GM12878 (cell line): ENCODE measurements at regions not wholly inside any gene's neighbourhood (a gene's known extent, or its start where the extent isn't known, plus 50 kb on each side); places are given as distances from the start of the nearest gene placed in this dataset.

Experiments used
- ATAC-seq: fragments of 200-7000 bp; cut with Tn5 transposase; 3 replicates; pipeline ENCODE4 v1.9.1; 2020; ENCODE audit warnings: mild to moderate bottlenecking, moderate library complexity
- BruUV-seq: library from RNA; stranded (reverse); fragments of 400-500 nt; replicated peaks from 2 replicates; lab custom pipeline; 2021; lab: Mats Ljungman, UMichigan
- CTCF ChIA-PET: fragments of 300-600 bp; sonication (Branson Sonifier 250); formaldehyde crosslinking; extraction: SDS; loops from one replicate; lab custom pipeline; 2021; ENCODE audit warnings: inconsistent platforms; lab: Yijun Ruan, JAX
- POLR2A ChIA-PET: fragments of 350-600 bp; formaldehyde crosslinking; extraction: SDS; loops from one replicate; lab custom pipeline; 2021; ENCODE audit warnings: inconsistent platforms; lab: Charles Lee
- RAD21 ChIA-PET: fragments of 300-600 bp; sonication (Branson Sonifier 250); formaldehyde crosslinking; loops from one replicate; lab custom pipeline; 2023; ENCODE audit warnings: antibody characterized with exemption; ENCODE audit not compliant: unreplicated experiment; lab: Charles Lee
- SMC1A ChIA-PET: fragments of 300-600 bp; sonication (Branson Sonifier 250); formaldehyde crosslinking; loops from one replicate; lab custom pipeline; 2023; ENCODE audit not compliant: unreplicated experiment, uncharacterized antibody; lab: Charles Lee
- DNase-seq: peaks from one replicate; pipeline ENCODE4 v3.0.0-alpha.2; 2011; ENCODE audit warnings: low read depth, low spot score
- FAIRE-seq: peaks from 3 replicates; lab custom pipeline; 2011; peaks lifted over from hg19 to GRCh38; lab: Jason Lieb, UNC
- H2AFZ ChIP-seq: 2 replicates; pipeline ENCODE4 v1.6.0; 2011; ENCODE audit warnings: low read depth, low read length, control low read depth; ENCODE audit not compliant: control insufficient read depth
- H3K27ac ChIP-seq: 2 replicates; pipeline ENCODE4 v1.5.1; 2011; ENCODE audit warnings: control low read depth; ENCODE audit not compliant: control insufficient read depth, insufficient read depth
- H3K27me3 ChIP-seq, 2 experiments: replicated peaks in 1 of 2; 2 replicates each; pipeline versions ENCODE4 v1.6.0 to v1.6.1; 2011; ENCODE audit warnings: low read length in 1 of 2; ENCODE audit not compliant: control insufficient read depth in 2 of 2, insufficient read depth in 2 of 2
- H3K36me3 ChIP-seq, 2 experiments: 2 replicates each; pipeline ENCODE4 v1.5.1; 2011; ENCODE audit warnings: low read length in 1 of 2; ENCODE audit not compliant: control insufficient read depth in 2 of 2, insufficient read depth in 2 of 2
- H3K4me1 ChIP-seq: 2 replicates; pipeline ENCODE4 v1.6.1; 2011; ENCODE audit warnings: mild to moderate bottlenecking, low read length, moderate library complexity, mixed read lengths; ENCODE audit not compliant: control insufficient read depth, insufficient read depth
- H3K4me2 ChIP-seq: 2 replicates; pipeline ENCODE4 v1.6.0; 2011; ENCODE audit warnings: control low read depth; ENCODE audit not compliant: control insufficient read depth, insufficient read depth
- H3K4me3 ChIP-seq: fragments of 200-600 bp; sonication (generic); 2 replicates; pipeline ENCODE4 v1.5.1; 2016
- H3K79me2 ChIP-seq: 2 replicates; pipeline ENCODE4 v1.6.0; 2011; ENCODE audit warnings: low read length; ENCODE audit not compliant: control insufficient read depth, insufficient read depth
- H3K9ac ChIP-seq: 2 replicates; pipeline ENCODE4 v1.8.0; 2011; ENCODE audit warnings: low read length, control low read depth, mixed read lengths; ENCODE audit not compliant: control insufficient read depth, insufficient read depth
- H3K9me3 ChIP-seq: replicated peaks from 3 replicates; pipeline ENCODE4 v1.5.1; 2011; ENCODE audit warnings: mild to moderate bottlenecking, low read length; ENCODE audit not compliant: control insufficient read depth, insufficient read depth
- H4K20me1 ChIP-seq: 2 replicates; pipeline ENCODE4 v1.6.0; 2011; ENCODE audit not compliant: control insufficient read depth, insufficient read depth
- CBFB ChIP-seq: IDR thresholded peaks from 2 replicates; pipeline ENCODE4 v1.6.1; 2016; ENCODE audit warnings: antibody characterized with exemption, low read depth
- ESRRA ChIP-seq: IDR thresholded peaks from 2 replicates; pipeline ENCODE4 v1.6.1; 2012; ENCODE audit warnings: mild to moderate bottlenecking, low read length, improper control_type of control experiment
- ETV6 ChIP-seq, 2 experiments: fragments of 450-650 bp in 1 of 2; IDR thresholded peaks in 1 of 2; conservative IDR thresholded peaks in 1 of 2; 2 replicates each; pipeline ENCODE4 v1.6.1; 2014; ENCODE audit warnings: antibody characterized with exemption in 1 of 2, borderline replicate concordance in 1 of 2, low read depth in 1 of 2, mild to moderate bottlenecking in 1 of 2, moderate library complexity in 1 of 2
- NRF1 ChIP-seq: conservative IDR thresholded peaks from 2 replicates; pipeline ENCODE4 v1.6.1; 2011; ENCODE audit warnings: mild to moderate bottlenecking, low read depth, low read length, improper control_type of control experiment
- POLR2A ChIP-seq: IDR thresholded peaks from 2 replicates; pipeline ENCODE4 v1.6.1; 2011; ENCODE audit warnings: low read depth, mild to moderate bottlenecking, low read length
- RAD51 ChIP-seq: fragments of 450-650 bp; IDR thresholded peaks from 2 replicates; pipeline ENCODE4 v1.6.1; 2016; ENCODE audit warnings: moderate library complexity, mild to moderate bottlenecking, inconsistent platforms
- TCF3 ChIP-seq: IDR thresholded peaks from 2 replicates; pipeline ENCODE4 v1.6.1; 2012; ENCODE audit warnings: low read depth, mild to moderate bottlenecking, low read length, borderline replicate concordance; ENCODE audit not compliant: insufficient read depth
- WRNIP1 ChIP-seq: IDR thresholded peaks from 2 replicates; pipeline ENCODE4 v1.6.1; 2011; ENCODE audit warnings: low read depth, low read length, improper control_type of control experiment, borderline replicate concordance
- YBX1 ChIP-seq: fragments of 450-650 bp; IDR thresholded peaks from 2 replicates; pipeline ENCODE4 v1.6.1; 2016; ENCODE audit warnings: antibody characterized with exemption
- ZBED1 ChIP-seq: IDR thresholded peaks from 2 replicates; pipeline ENCODE4 v1.6.1; 2016; ENCODE audit warnings: borderline replicate concordance
- WGBS: methylation state at CpG from one replicate; pipeline ENCODE4 v1.1.6; 2016; ENCODE audit warnings: low lambda C conversion rate; ENCODE audit not compliant: insufficient replicate concordance, insufficient coverage; ENCODE audit errors: missing lambda C conversion rate; 5-methylcytosine and 5-hydroxymethylcytosine counted together
- in situ Hi-C: fragments of 300-500 bp; cut with MboI; formaldehyde crosslinking; loops from 9 replicates; pipeline ENCODE4 v1.14.3; 2018; ENCODE audit warnings: mixed read lengths
- intact Hi-C: fragments of 100-400 bp; cut with micrococcal nuclease; formaldehyde crosslinking; loops from one replicate; pipeline ENCODE4 v1.14.2; 2022; ENCODE audit not compliant: unreplicated experiment
- TF ChIP-seq, protein P1 (sequence below): fragments of 450-650 bp; IDR thresholded peaks from 2 replicates; pipeline ENCODE4 v1.6.1; 2016; ENCODE audit warnings: mild to moderate bottlenecking, moderate library complexity, borderline replicate concordance
- TF ChIP-seq, protein P2 (sequence below): fragments of 450-650 bp; formaldehyde crosslinking; IDR thresholded peaks from 2 replicates; pipeline ENCODE4 v1.5.0; 2022; ENCODE audit warnings: mild to moderate bottlenecking, missing genetic modification characterization
- TF ChIP-seq, protein P3 (sequence below): fragments of 450-650 bp; IDR thresholded peaks from 2 replicates; pipeline ENCODE4 v1.6.1; 2017; ENCODE audit warnings: low read depth, mild to moderate bottlenecking, moderate library complexity
- TF ChIP-seq, protein P4 (sequence below): fragments of 450-650 bp; IDR thresholded peaks from 2 replicates; pipeline ENCODE4 v1.6.1; 2016; ENCODE audit warnings: mild to moderate bottlenecking

DNA sequence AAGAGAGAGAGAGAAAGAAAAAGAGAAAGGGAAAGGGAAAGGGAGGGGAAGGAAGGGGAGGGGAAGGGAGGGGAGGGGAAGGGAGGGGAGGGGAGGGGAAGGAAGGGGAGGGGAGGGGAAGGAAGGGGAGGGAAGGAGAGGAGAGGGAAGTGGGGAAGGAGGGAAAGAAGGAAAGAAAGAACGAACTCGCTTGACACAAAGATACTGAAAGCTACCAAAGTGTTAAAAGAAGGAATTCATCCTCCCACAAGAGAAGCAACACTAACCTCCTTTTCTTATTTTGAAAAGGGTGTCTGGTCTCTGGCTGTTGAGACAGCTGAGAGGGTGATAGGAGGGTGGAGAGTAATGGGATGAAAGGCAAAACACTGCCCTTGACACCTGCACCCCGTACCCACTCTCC, 172.6 kb downstream of the SHANK2 start:
- Histone ChIP-seq H3K4me3 (no peak overlapping the region), H3K79me2 (no peaks in the 10 kb centered on the region), H3K4me2 (no peak overlapping the region), H3K27ac (no peak overlapping the region), H3K9me3 (no peaks in the 10 kb centered on the region; the same call in 2 of the 3 replicates)
- DNase-seq (no peak), FAIRE-seq (no peak)
- BruUV-seq, result no TSS peak
- CTCF ChIA-PET, result interaction anchor here (0.6 to 0.8 kb wide), 2 partner anchors 342 to 612 kb away, joined by 3 read pairs; no protein-coding TSS in a partner anchor
- in situ Hi-C loops, result no loop called here
- POLR2A ChIA-PET, result interaction anchor here (0.5 kb wide), 1 partner anchor 436 kb away, joined by 4 read pairs; no protein-coding TSS in a partner anchor
- no peak for TF ChIP-seq ETV6 (conservative IDR thresholded peaks at IDR 0.05 in 1 of 2, IDR thresholded peaks at IDR 0.05 in 1 of 2; ENCODE audit: borderline replicate concordance in 1 of 2, low read depth in 1 of 2)
- no peak for TF ChIP-seq ZBED1
- TF ChIP-seq YBX1, result no peak
- TF ChIP-seq POLR2A, result no peak
- TF ChIP-seq RAD51, result no peak
- TF ChIP-seq TCF3, result no peak
- no peak for TF ChIP-seq NRF1
- no peak for TF ChIP-seq WRNIP1
- no peak for TF ChIP-seq CBFB
- no peak for TF ChIP-seq ESRRA
- TF ChIP-seq, protein P1, sequence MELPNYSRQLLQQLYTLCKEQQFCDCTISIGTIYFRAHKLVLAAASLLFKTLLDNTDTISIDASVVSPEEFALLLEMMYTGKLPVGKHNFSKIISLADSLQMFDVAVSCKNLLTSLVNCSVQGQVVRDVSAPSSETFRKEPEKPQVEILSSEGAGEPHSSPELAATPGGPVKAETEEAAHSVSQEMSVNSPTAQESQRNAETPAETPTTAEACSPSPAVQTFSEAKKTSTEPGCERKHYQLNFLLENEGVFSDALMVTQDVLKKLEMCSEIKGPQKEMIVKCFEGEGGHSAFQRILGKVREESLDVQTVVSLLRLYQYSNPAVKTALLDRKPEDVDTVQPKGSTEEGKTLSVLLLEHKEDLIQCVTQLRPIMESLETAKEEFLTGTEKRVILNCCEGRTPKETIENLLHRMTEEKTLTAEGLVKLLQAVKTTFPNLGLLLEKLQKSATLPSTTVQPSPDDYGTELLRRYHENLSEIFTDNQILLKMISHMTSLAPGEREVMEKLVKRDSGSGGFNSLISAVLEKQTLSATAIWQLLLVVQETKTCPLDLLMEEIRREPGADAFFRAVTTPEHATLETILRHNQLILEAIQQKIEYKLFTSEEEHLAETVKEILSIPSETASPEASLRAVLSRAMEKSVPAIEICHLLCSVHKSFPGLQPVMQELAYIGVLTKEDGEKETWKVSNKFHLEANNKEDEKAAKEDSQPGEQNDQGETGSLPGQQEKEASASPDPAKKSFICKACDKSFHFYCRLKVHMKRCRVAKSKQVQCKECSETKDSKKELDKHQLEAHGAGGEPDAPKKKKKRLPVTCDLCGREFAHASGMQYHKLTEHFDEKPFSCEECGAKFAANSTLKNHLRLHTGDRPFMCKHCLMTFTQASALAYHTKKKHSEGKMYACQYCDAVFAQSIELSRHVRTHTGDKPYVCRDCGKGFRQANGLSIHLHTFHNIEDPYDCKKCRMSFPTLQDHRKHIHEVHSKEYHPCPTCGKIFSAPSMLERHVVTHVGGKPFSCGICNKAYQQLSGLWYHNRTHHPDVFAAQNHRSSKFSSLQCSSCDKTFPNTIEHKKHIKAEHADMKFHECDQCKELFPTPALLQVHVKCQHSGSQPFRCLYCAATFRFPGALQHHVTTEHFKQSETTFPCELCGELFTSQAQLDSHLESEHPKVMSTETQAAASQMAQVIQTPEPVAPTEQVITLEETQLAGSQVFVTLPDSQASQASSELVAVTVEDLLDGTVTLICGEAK, result no peak
- TF ChIP-seq, protein P2, sequence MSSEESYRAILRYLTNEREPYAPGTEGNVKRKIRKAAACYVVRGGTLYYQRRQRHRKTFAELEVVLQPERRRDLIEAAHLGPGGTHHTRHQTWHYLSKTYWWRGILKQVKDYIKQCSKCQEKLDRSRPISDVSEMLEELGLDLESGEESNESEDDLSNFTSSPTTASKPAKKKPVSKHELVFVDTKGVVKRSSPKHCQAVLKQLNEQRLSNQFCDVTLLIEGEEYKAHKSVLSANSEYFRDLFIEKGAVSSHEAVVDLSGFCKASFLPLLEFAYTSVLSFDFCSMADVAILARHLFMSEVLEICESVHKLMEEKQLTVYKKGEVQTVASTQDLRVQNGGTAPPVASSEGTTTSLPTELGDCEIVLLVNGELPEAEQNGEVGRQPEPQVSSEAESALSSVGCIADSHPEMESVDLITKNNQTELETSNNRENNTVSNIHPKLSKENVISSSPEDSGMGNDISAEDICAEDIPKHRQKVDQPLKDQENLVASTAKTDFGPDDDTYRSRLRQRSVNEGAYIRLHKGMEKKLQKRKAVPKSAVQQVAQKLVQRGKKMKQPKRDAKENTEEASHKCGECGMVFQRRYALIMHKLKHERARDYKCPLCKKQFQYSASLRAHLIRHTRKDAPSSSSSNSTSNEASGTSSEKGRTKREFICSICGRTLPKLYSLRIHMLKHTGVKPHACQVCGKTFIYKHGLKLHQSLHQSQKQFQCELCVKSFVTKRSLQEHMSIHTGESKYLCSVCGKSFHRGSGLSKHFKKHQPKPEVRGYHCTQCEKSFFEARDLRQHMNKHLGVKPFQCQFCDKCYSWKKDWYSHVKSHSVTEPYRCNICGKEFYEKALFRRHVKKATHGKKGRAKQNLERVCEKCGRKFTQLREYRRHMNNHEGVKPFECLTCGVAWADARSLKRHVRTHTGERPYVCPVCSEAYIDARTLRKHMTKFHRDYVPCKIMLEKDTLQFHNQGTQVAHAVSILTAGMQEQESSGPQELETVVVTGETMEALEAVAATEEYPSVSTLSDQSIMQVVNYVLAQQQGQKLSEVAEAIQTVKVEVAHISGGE (CRISPR knock-in tag), result no peak
- TF ChIP-seq, protein P3, sequence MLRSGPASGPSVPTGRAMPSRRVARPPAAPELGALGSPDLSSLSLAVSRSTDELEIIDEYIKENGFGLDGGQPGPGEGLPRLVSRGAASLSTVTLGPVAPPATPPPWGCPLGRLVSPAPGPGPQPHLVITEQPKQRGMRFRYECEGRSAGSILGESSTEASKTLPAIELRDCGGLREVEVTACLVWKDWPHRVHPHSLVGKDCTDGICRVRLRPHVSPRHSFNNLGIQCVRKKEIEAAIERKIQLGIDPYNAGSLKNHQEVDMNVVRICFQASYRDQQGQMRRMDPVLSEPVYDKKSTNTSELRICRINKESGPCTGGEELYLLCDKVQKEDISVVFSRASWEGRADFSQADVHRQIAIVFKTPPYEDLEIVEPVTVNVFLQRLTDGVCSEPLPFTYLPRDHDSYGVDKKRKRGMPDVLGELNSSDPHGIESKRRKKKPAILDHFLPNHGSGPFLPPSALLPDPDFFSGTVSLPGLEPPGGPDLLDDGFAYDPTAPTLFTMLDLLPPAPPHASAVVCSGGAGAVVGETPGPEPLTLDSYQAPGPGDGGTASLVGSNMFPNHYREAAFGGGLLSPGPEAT, result no peak
- TF ChIP-seq, protein P4, sequence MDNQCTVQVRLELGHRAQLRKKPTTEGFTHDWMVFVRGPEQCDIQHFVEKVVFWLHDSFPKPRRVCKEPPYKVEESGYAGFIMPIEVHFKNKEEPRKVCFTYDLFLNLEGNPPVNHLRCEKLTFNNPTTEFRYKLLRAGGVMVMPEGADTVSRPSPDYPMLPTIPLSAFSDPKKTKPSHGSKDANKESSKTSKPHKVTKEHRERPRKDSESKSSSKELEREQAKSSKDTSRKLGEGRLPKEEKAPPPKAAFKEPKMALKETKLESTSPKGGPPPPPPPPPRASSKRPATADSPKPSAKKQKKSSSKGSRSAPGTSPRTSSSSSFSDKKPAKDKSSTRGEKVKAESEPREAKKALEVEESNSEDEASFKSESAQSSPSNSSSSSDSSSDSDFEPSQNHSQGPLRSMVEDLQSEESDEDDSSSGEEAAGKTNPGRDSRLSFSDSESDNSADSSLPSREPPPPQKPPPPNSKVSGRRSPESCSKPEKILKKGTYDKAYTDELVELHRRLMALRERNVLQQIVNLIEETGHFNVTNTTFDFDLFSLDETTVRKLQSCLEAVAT, result no peak
- TF ChIP-seq, all 136 proteins: peak for 0
- 32% methylated on average over 3 of the region's 3 CpGs for WGBS
- H4K20me1 ChIP-seq, result no peaks in the 10 kb centered on the region
- intact Hi-C loops, result loop anchor here (1.0 kb wide), 1 partner anchor 612 kb away; no protein-coding TSS in a partner anchor
- H3K27me3 ChIP-seq, result no peaks in the 10 kb centered on the region
- RAD21 ChIA-PET, result no interaction called here
- no peak overlapping the region for H2AFZ ChIP-seq
- no peaks in the 10 kb centered on the region for H3K4me1 ChIP-seq
- H3K9ac ChIP-seq, result no peak overlapping the region
- ATAC-seq, result no peak; the same call in 2 of the 3 replicates
- SMC1A ChIA-PET, result no interaction called here
- no peaks in the 10 kb centered on the region for H3K36me3 ChIP-seq
